GM12874 (cell line): ENCODE measurements at regions not wholly inside any gene's neighbourhood (a gene's known extent, or its start where the extent isn't known, plus 50 kb on each side); places are given as distances from the start of the nearest gene placed in this dataset.

Experiments
- CTCF ChIP-seq: IDR thresholded peaks from 2 replicates; pipeline ENCODE4 v1.5.1; 2011; ENCODE audit warnings: low read depth, mild to moderate bottlenecking, control low read depth, low read length, moderate library complexity; ENCODE audit not compliant: insufficient read depth

- no peak for TF ChIP-seq CTCF
Measured at GRCh38 chr1:234683127-234683860, 73.3 kb upstream of the IRF2BP2 start.

GRCh38 chr1:234681990-234682389 is 72.0 kb upstream of the IRF2BP2 start:
- no peak for TF ChIP-seq CTCF

- no peak for TF ChIP-seq CTCF
Measured at GRCh38 chr1:234681065-234681464, 71.1 kb upstream of the IRF2BP2 start.

- TF ChIP-seq CTCF: no peak
Measured at GRCh38 chr1:234680331-234680904, 70.4 kb upstream of the IRF2BP2 start.

- no peak for TF ChIP-seq CTCF
Measured at GRCh38 chr1:234676103-234676594, 66.2 kb upstream of the IRF2BP2 start.

GRCh38 chr1:234675572-234675971 is 65.6 kb upstream of the IRF2BP2 start:
- no peak for TF ChIP-seq CTCF

- no peak for TF ChIP-seq CTCF
Measured at GRCh38 chr1:234675006-234675405, 65.0 kb upstream of the IRF2BP2 start.
